ENCODE measurements at regions not wholly inside any gene's neighbourhood (a gene's known extent, or its start where the extent isn't known, plus 50 kb on each side); places are given as distances from the start of the nearest gene placed in this dataset.

GRCh38 chr16:65828296-65828695 is 538.2 kb upstream of the CDH5 start:
- TF ChIP-seq CREM (CRISPR knock-in tag; IDR thresholded peaks at IDR 0.05): no peak
- no peak for TF ChIP-seq TP53 (CRISPR knock-in tag; IDR thresholded peaks at IDR 0.05)
- no peak for TF ChIP-seq SMAD3 (CRISPR knock-in tag; IDR thresholded peaks at IDR 0.05; ENCODE audit: borderline replicate concordance)
- TF ChIP-seq NFE2L1 (CRISPR knock-in tag; IDR thresholded peaks at IDR 0.05): no peak
- TF ChIP-seq SMAD4 (CRISPR knock-in tag; IDR thresholded peaks at IDR 0.05): no peak
- no peak for TF ChIP-seq ZNF396 (CRISPR knock-in tag; IDR thresholded peaks at IDR 0.05; ENCODE audit: borderline replicate concordance)
- TF ChIP-seq ZMAT4 (CRISPR knock-in tag; IDR thresholded peaks at IDR 0.05): no peak
- no peak for TF ChIP-seq ZNF138 (CRISPR knock-in tag; conservative IDR thresholded peaks at IDR 0.05)
- TF ChIP-seq NR1H2 (CRISPR knock-in tag; IDR thresholded peaks at IDR 0.05): no peak
- TF ChIP-seq IRF1 (CRISPR knock-in tag; IDR thresholded peaks at IDR 0.05): no peak
- TF ChIP-seq MLX (CRISPR knock-in tag; IDR thresholded peaks at IDR 0.05): no peak
- no peak for TF ChIP-seq ATF2 (CRISPR knock-in tag; IDR thresholded peaks at IDR 0.05; ENCODE audit: borderline replicate concordance, low read depth)
- TF ChIP-seq JAZF1 (CRISPR knock-in tag; IDR thresholded peaks at IDR 0.05): no peak
- no peak for TF ChIP-seq NFYB (CRISPR knock-in tag; conservative IDR thresholded peaks at IDR 0.05; ENCODE audit: low read depth)
- no peak for TF ChIP-seq ZBTB43 (CRISPR knock-in tag; IDR thresholded peaks at IDR 0.05)
- no peak overlapping the region for H3K4me3 Mint-ChIP-seq
- DNase-seq (ENCODE audit: low spot score) (no peak), ATAC-seq (no peak)
- no peaks in the 10 kb centered on the region for H3K9me3 Mint-ChIP-seq
- H3K4me1 Mint-ChIP-seq: peaks cover 15% of the 10 kb centered on the region
- no peak overlapping the region for H3K27ac Mint-ChIP-seq
- CTCF ChIA-PET: no interaction called here
- H3K36me3 Mint-ChIP-seq: no peaks in the 10 kb centered on the region; the same call in 1 of the 2 replicates
- POLR2A ChIA-PET: no interaction called here
- no peaks in the 10 kb centered on the region for H3K27me3 Mint-ChIP-seq (ENCODE audit: low read depth)

- Mint-ChIP-seq H3K4me3 (no peak overlapping the region), H3K27ac (no peak overlapping the region), H3K27me3 (ENCODE audit: low read depth) (no peaks in the 10 kb centered on the region), H3K4me1 (peaks cover 15% of the 10 kb centered on the region), H3K9me3 (peaks cover 6% of the 10 kb centered on the region), H3K36me3 (peaks cover under 1% of the 10 kb centered on the region; the same call in 1 of the 2 replicates)
- DNase-seq (ENCODE audit: low spot score): no peak
- no peak for ATAC-seq
- ChIA-PET CTCF (no interaction called here), POLR2A (no interaction called here)
- TF ChIP-seq AFF4 (CRISPR knock-in tag; IDR thresholded peaks at IDR 0.05; ENCODE audit: borderline replicate concordance) (no peak), RELA (CRISPR knock-in tag; IDR thresholded peaks at IDR 0.05; ENCODE audit: borderline replicate concordance) (no peak), ZNF396 (CRISPR knock-in tag; IDR thresholded peaks at IDR 0.05; ENCODE audit: borderline replicate concordance) (no peak), ATF6 (CRISPR knock-in tag; IDR thresholded peaks at IDR 0.05) (no peak), NR2C2 (CRISPR knock-in tag; IDR thresholded peaks at IDR 0.05) (no peak), CREM (CRISPR knock-in tag; IDR thresholded peaks at IDR 0.05) (no peak), ZNF425 (CRISPR knock-in tag; conservative IDR thresholded peaks at IDR 0.05) (no peak), NFYB (CRISPR knock-in tag; conservative IDR thresholded peaks at IDR 0.05; ENCODE audit: low read depth) (no peak), TEAD1 (CRISPR knock-in tag; IDR thresholded peaks at IDR 0.05) (no peak), SMAD4 (CRISPR knock-in tag; IDR thresholded peaks at IDR 0.05) (no peak), ATF1 (CRISPR knock-in tag; IDR thresholded peaks at IDR 0.05) (no peak), ZNF416 (CRISPR knock-in tag; IDR thresholded peaks at IDR 0.05) (no peak), NR1H2 (CRISPR knock-in tag; IDR thresholded peaks at IDR 0.05) (no peak)
Observed at GRCh38 chr16:65827231-65827630, 539.3 kb upstream of the CDH5 start.

Measured in WTC11 (cell line).